HEK293T (cell line): ENCODE measurements at regions not wholly inside any gene's neighbourhood (a gene's known extent, or its start where the extent isn't known, plus 50 kb on each side); places are given as distances from the start of the nearest gene placed in this dataset.

Experiments used
- BHLHE40 ChIP-seq: fragments of 450-650 bp; IDR thresholded peaks from 2 replicates; pipeline ENCODE4 v1.6.1; 2016; ENCODE audit warnings: mild to moderate bottlenecking, moderate library complexity, borderline replicate concordance
- CTBP1 ChIP-seq: fragments of 450-650 bp; IDR thresholded peaks from 2 replicates; pipeline ENCODE4 v1.6.1; 2016; ENCODE audit warnings: borderline replicate concordance
- ELF4 ChIP-seq: fragments of 450-650 bp; IDR thresholded peaks from 2 replicates; pipeline ENCODE4 v1.6.1; 2017; ENCODE audit warnings: antibody characterized with exemption
- FOXK2 ChIP-seq: fragments of 450-650 bp; IDR thresholded peaks from 2 replicates; pipeline ENCODE4 v1.6.1; 2016; ENCODE audit warnings: mild to moderate bottlenecking
- FOXM1 ChIP-seq: fragments of 450-650 bp; IDR thresholded peaks from 2 replicates; pipeline ENCODE4 v1.6.1; 2017; ENCODE audit warnings: mild to moderate bottlenecking, borderline replicate concordance
- HDGF ChIP-seq: fragments of 450-650 bp; IDR thresholded peaks from 2 replicates; pipeline ENCODE4 v1.6.1; 2017; ENCODE audit warnings: antibody characterized with exemption, borderline replicate concordance
- L3MBTL2 ChIP-seq: fragments of 450-650 bp; conservative IDR thresholded peaks from 2 replicates; pipeline ENCODE4 v1.6.1; 2016; ENCODE audit warnings: mild to moderate bottlenecking
- LEF1 ChIP-seq: fragments of 450-650 bp; IDR thresholded peaks from 2 replicates; pipeline ENCODE4 v1.6.1; 2017; ENCODE audit warnings: mild to moderate bottlenecking, borderline replicate concordance
- NFRKB ChIP-seq: fragments of 450-650 bp; IDR thresholded peaks from 2 replicates; pipeline ENCODE4 v1.6.1; 2016; ENCODE audit warnings: mild to moderate bottlenecking, moderate library complexity
- SUZ12 ChIP-seq: fragments of 450-650 bp; IDR thresholded peaks from 2 replicates; pipeline ENCODE4 v1.6.1; 2016; ENCODE audit warnings: mild to moderate bottlenecking
- TARDBP ChIP-seq: fragments of 450-650 bp; IDR thresholded peaks from 2 replicates; pipeline ENCODE4 v1.6.1; 2016

- no peak for TF ChIP-seq HDGF
- no peak for TF ChIP-seq BHLHE40
- no peak for TF ChIP-seq L3MBTL2
- no peak for TF ChIP-seq LEF1
- no peak for TF ChIP-seq SUZ12
- no peak for TF ChIP-seq FOXK2
- TF ChIP-seq CTBP1: no peak
- TF ChIP-seq NFRKB: no peak
- TF ChIP-seq TARDBP: no peak
- no peak for TF ChIP-seq ELF4
- no peak for TF ChIP-seq FOXM1
Observed at GRCh38 chr15:36291501-36291900, 287.9 kb upstream of the CDIN1 start.
